Caco-2 (cell line): ENCODE measurements at regions not wholly inside any gene's neighbourhood (a gene's known extent, or its start where the extent isn't known, plus 50 kb on each side); places are given as distances from the start of the nearest gene placed in this dataset.

Source experiments
- BruUV-seq: library from RNA; stranded (reverse); fragments of 400-500 nt; replicated peaks from 2 replicates; lab custom pipeline; 2021; lab: Mats Ljungman, UMichigan
- CTCF ChIA-PET: fragments of 300-600 bp; sonication (Branson Sonifier 250); formaldehyde crosslinking; loops from one replicate; lab custom pipeline; 2022; ENCODE audit warnings: antibody characterized with exemption; lab: Charles Lee
- POLR2A ChIA-PET: fragments of 300-600 bp; sonication (Branson Sonifier 250); formaldehyde crosslinking; loops from one replicate; lab custom pipeline; 2022; ENCODE audit warnings: antibody characterized with exemption; lab: Charles Lee
- DNase-seq, 2 experiments: peaks; one replicate each; pipeline versions ENCODE4 v3.0.0 to v3.0.0-alpha.2; 2020 to 2022
- H3K27me3 ChIP-seq: replicated peaks from 2 replicates; pipeline ENCODE4 v1.6.0; 2011; ENCODE audit warnings: low read length; ENCODE audit not compliant: control insufficient read depth, insufficient read depth
- H3K36me3 ChIP-seq: 2 replicates; pipeline ENCODE4 v1.5.1; 2011; ENCODE audit warnings: low read length; ENCODE audit not compliant: control insufficient read depth, insufficient read depth
- H3K4me1 ChIP-seq: fragments of 250-450 bp; sonication (Bioruptor Pico); 2 replicates; pipeline ENCODE4 v1.5.1; 2020; ENCODE audit warnings: mild to moderate bottlenecking
- H3K4me3 ChIP-seq: 2 replicates; pipeline ENCODE4 v1.5.1; 2011; ENCODE audit warnings: low read depth, mild to moderate bottlenecking, control low read depth, low read length
- H3K9me3 ChIP-seq: fragments of 250-450 bp; sonication (Bioruptor Pico); 2 replicates; pipeline ENCODE4 v1.5.1; 2020; ENCODE audit warnings: mild to moderate bottlenecking, moderate library complexity
- H3K27ac Mint-ChIP-seq: one replicate; pipeline ENCODE4 v1.8.0; 2022; ENCODE audit warnings: mixed read lengths; ENCODE audit not compliant: unreplicated experiment
- H3K27me3 Mint-ChIP-seq: one replicate; pipeline ENCODE4 v1.8.0; 2022; ENCODE audit warnings: mixed read lengths; ENCODE audit not compliant: insufficient read depth, unreplicated experiment
- H3K36me3 Mint-ChIP-seq: one replicate; pipeline ENCODE4 v1.8.0; 2022; ENCODE audit warnings: mild to moderate bottlenecking, mixed read lengths; ENCODE audit not compliant: insufficient read depth, unreplicated experiment
- H3K4me1 Mint-ChIP-seq: one replicate; pipeline ENCODE4 v1.8.0; 2022; ENCODE audit warnings: low read depth, mixed read lengths; ENCODE audit not compliant: unreplicated experiment
- H3K4me3 Mint-ChIP-seq: one replicate; pipeline ENCODE4 v1.8.0; 2022; ENCODE audit warnings: mild to moderate bottlenecking, moderate library complexity, mixed read lengths; ENCODE audit not compliant: unreplicated experiment
- H3K9me3 Mint-ChIP-seq: one replicate; pipeline ENCODE4 v1.8.0; 2022; ENCODE audit warnings: mixed read lengths; ENCODE audit not compliant: unreplicated experiment
- intact Hi-C: fragments of 100-400 bp; cut with micrococcal nuclease; formaldehyde crosslinking; loops from one replicate; pipeline ENCODE4 v1.10.0; 2022; ENCODE audit not compliant: unreplicated experiment
- TF ChIP-seq, protein P1 (sequence below), 2 experiments: fragments of 200-600 bp in 1 of 2; IDR thresholded peaks; 1 replicate in 1 of 2; 2 replicates in 1 of 2; pipeline versions ENCODE4 v1.5.1 to v1.8.0; 2011 to 2022; ENCODE audit warnings: antibody characterized with exemption in 1 of 2, control low read depth in 1 of 2, inconsistent platforms in 1 of 2, low read depth in 1 of 2, low read length in 1 of 2, mild to moderate bottlenecking in 1 of 2, moderate library complexity in 1 of 2; ENCODE audit not compliant: insufficient read depth in 1 of 2, severe bottlenecking in 1 of 2, unreplicated experiment in 1 of 2

DNA sequence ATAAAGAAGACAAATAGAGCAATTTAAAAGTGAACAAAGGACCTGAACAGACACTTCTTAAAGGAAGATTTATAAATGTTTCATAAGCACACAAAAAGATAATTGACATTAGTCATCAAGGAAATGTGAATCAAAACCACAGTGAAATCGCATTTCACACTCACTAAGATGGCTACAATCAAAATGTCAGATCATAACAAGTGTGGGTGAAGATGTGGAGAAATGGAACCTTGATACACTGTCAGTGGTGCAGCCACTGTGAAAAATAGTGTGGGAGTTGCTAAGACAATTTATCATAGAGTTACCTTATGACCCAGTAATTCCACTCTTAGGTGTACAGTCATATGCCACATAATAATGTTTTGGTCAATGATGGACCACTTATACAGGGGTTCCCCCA lies 54.5 kb upstream of the HTR4 start:
- H3K27ac Mint-ChIP-seq, result no peak overlapping the region
- ChIA-PET CTCF (no interaction called here), POLR2A (no interaction called here)
- Histone ChIP-seq H3K4me3 (no peak overlapping the region), H3K27me3 (no peaks in the 10 kb centered on the region; the same call in 1 of the 2 replicates), H3K4me1 (no peaks in the 10 kb centered on the region), H3K36me3 (no peaks in the 10 kb centered on the region), H3K9me3 (no peaks in the 10 kb centered on the region)
- no TSS peak for BruUV-seq
- TF ChIP-seq, protein P1, sequence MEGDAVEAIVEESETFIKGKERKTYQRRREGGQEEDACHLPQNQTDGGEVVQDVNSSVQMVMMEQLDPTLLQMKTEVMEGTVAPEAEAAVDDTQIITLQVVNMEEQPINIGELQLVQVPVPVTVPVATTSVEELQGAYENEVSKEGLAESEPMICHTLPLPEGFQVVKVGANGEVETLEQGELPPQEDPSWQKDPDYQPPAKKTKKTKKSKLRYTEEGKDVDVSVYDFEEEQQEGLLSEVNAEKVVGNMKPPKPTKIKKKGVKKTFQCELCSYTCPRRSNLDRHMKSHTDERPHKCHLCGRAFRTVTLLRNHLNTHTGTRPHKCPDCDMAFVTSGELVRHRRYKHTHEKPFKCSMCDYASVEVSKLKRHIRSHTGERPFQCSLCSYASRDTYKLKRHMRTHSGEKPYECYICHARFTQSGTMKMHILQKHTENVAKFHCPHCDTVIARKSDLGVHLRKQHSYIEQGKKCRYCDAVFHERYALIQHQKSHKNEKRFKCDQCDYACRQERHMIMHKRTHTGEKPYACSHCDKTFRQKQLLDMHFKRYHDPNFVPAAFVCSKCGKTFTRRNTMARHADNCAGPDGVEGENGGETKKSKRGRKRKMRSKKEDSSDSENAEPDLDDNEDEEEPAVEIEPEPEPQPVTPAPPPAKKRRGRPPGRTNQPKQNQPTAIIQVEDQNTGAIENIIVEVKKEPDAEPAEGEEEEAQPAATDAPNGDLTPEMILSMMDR (IDR thresholded peaks at IDR 0.05; ENCODE audit: insufficient read depth in 1 of 2, low read depth in 1 of 2, low read length in 1 of 2, severe bottlenecking in 1 of 2, unreplicated experiment in 1 of 2), result no peak
- no peaks in the 10 kb centered on the region for H3K4me1 Mint-ChIP-seq
- no peaks in the 10 kb centered on the region for H3K9me3 Mint-ChIP-seq
- intact Hi-C loops, result no loop called here
- H3K4me3 Mint-ChIP-seq, result no peak overlapping the region
- DNase-seq, result no peak
- H3K27me3 Mint-ChIP-seq, result peaks cover 8% of the 10 kb centered on the region
- H3K36me3 Mint-ChIP-seq, result no peaks in the 10 kb centered on the region

DNA sequence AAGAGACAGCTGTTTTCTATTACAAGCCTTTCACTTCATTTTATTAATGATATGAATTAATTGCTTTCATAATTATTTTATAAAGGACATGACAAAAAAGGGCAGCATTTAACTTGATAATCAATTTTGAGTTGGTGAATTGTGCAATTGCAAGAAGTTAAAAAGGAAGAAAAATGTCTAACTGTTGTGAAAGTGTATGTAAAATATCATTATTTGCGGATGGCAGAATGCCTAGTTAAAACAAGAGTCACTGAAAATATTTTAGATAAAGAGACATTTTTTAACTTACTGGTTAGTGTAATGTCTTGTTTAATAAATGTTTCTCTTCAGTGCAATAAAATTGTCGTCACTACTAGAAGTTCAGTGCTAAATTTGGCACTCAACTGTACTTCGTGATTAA lies 57.6 kb upstream of the HTR4 start:
- H3K27me3 Mint-ChIP-seq, result peaks cover 13% of the 10 kb centered on the region
- no peak overlapping the region for H3K4me3 Mint-ChIP-seq
- Histone ChIP-seq H3K36me3 (no peaks in the 10 kb centered on the region), H3K4me1 (no peaks in the 10 kb centered on the region), H3K4me3 (no peak overlapping the region), H3K27me3 (no peaks in the 10 kb centered on the region; the same call in 1 of the 2 replicates), H3K9me3 (no peaks in the 10 kb centered on the region)
- H3K27ac Mint-ChIP-seq, result no peak overlapping the region
- BruUV-seq, result no TSS peak
- TF ChIP-seq, protein P1 (IDR thresholded peaks at IDR 0.05; ENCODE audit: insufficient read depth in 1 of 2, low read depth in 1 of 2, low read length in 1 of 2, severe bottlenecking in 1 of 2, unreplicated experiment in 1 of 2), result no peak
- no peak for DNase-seq
- intact Hi-C loops, result no loop called here
- H3K4me1 Mint-ChIP-seq, result no peaks in the 10 kb centered on the region
- H3K36me3 Mint-ChIP-seq, result no peaks in the 10 kb centered on the region
- H3K9me3 Mint-ChIP-seq, result no peaks in the 10 kb centered on the region
- ChIA-PET CTCF (interaction anchor here (2.1 kb wide), 1 partner anchor 19 kb away, joined by 8 read pairs; no protein-coding TSS in a partner anchor), POLR2A (no interaction called here)

DNA sequence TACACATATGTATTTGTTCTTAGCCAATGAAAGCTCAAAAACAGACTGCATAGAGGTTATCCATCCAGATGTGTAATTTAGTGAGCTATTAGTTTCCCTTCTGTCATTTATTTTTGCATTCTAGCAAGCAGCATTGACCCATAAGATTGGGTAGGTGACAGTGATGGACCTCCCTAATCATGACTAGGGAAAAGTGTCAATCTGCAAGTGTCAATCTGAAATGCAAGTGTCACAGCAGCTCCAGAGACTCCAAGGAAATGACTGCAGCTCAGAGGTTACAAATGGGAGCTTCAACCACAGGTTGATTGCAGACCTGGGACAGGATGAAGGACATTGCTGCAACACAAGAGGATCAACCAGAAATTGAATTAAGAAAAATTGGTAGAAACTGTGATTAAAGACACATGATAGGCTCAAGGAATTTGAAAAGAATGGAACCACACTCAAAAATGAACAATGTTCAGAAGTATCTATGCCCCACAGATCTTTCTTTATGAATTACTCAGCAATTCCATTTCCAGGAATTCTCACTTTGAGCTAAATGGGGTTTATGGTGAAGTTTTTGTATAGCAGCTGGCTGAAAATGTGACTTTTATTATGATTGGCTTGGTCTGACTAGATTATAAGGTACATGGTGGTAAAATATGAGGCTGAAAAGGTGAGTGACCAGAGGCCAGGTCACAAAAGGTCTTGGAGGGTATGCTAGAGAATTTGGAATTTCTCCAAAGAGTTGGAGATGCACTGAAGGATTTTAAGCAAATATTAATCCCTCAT lies 59.6 kb upstream of the HTR4 start:
- Histone ChIP-seq H3K9me3 (no peaks in the 10 kb centered on the region), H3K27me3 (no peaks in the 10 kb centered on the region; the same call in 1 of the 2 replicates), H3K4me1 (no peaks in the 10 kb centered on the region), H3K4me3 (no peak overlapping the region), H3K36me3 (no peaks in the 10 kb centered on the region)
- CTCF ChIA-PET, result interaction anchor here (2.1 kb wide), 1 partner anchor 17 kb away, joined by 8 read pairs; no protein-coding TSS in a partner anchor
- no peaks in the 10 kb centered on the region for H3K9me3 Mint-ChIP-seq
- H3K27me3 Mint-ChIP-seq, result peaks cover 13% of the 10 kb centered on the region
- POLR2A ChIA-PET, result no interaction called here
- intact Hi-C loops, result no loop called here
- no peaks in the 10 kb centered on the region for H3K36me3 Mint-ChIP-seq
- no peaks in the 10 kb centered on the region for H3K4me1 Mint-ChIP-seq
- no TSS peak for BruUV-seq
- H3K27ac Mint-ChIP-seq, result no peak overlapping the region
- DNase-seq, result no peak
- no peak overlapping the region for H3K4me3 Mint-ChIP-seq
- TF ChIP-seq, protein P1 (IDR thresholded peaks at IDR 0.05; ENCODE audit: insufficient read depth in 1 of 2, low read depth in 1 of 2, low read length in 1 of 2, severe bottlenecking in 1 of 2, unreplicated experiment in 1 of 2), result no peak
